Endothelial cell of umbilical vein (primary cell): ENCODE measurements at regions not wholly inside any gene's neighbourhood (a gene's known extent, or its start where the extent isn't known, plus 50 kb on each side); places are given as distances from the start of the nearest gene placed in this dataset.

ENCODE experiments used
- BruUV-seq: library from RNA; stranded (reverse); fragments of 400-500 nt; replicated peaks from 2 replicates; lab custom pipeline; 2021; lab: Mats Ljungman, UMichigan
- CTCF ChIA-PET: fragments of 300-600, 350-600 bp; sonication (Branson Sonifier 250); formaldehyde crosslinking; loops from one replicate; lab custom pipeline; 2021; ENCODE audit warnings: antibody characterized with exemption, inconsistent platforms; lab: Charles Lee
- POLR2A ChIA-PET: fragments of 300-600, 350-600 bp; sonication (Branson Sonifier 250); formaldehyde crosslinking; loops from one replicate; lab custom pipeline; 2021; ENCODE audit warnings: antibody characterized with exemption, inconsistent platforms; lab: Charles Lee
- DNase-seq: peaks from one replicate; pipeline ENCODE4 v3.0.0-alpha.2; 2011; ENCODE audit warnings: low read depth, low spot score
- FAIRE-seq: peaks from 2 replicates; lab custom pipeline; 2011; peaks lifted over from hg19 to GRCh38; lab: Jason Lieb, UNC
- H2AFZ ChIP-seq: 2 replicates; pipeline ENCODE4 v1.6.0; 2012; ENCODE audit warnings: low read depth, low read length, control low read depth, inconsistent platforms
- H3K27ac ChIP-seq: 2 replicates; pipeline ENCODE4 v1.5.1; 2011; ENCODE audit warnings: low read depth, mild to moderate bottlenecking, control low read depth, low read length, moderate library complexity; ENCODE audit not compliant: insufficient read depth
- H3K27me3 ChIP-seq, 2 experiments: 2 replicates each; pipeline versions ENCODE4 v1.6.0 to v1.6.1; 2011; ENCODE audit warnings: low read length in 2 of 2, mixed read lengths in 1 of 2; ENCODE audit not compliant: control insufficient read depth in 2 of 2, insufficient read depth in 2 of 2
- H3K36me3 ChIP-seq, 2 experiments: 2 replicates in 1 of 2; 3 replicates in 1 of 2; pipeline ENCODE4 v1.5.1; 2011; ENCODE audit warnings: low read length in 2 of 2, mild to moderate bottlenecking in 1 of 2, moderate library complexity in 1 of 2; ENCODE audit not compliant: control insufficient read depth in 2 of 2, insufficient read depth in 2 of 2; ENCODE audit errors: extremely low read depth in 1 of 2
- H3K4me1 ChIP-seq: 3 replicates; pipeline ENCODE4 v1.5.1; 2011; ENCODE audit warnings: mild to moderate bottlenecking, low read length; ENCODE audit not compliant: control insufficient read depth, insufficient read depth; ENCODE audit errors: extremely low read depth
- H3K4me2 ChIP-seq: 2 replicates; pipeline ENCODE4 v1.6.1; 2011; ENCODE audit warnings: low read length, control low read depth, mixed read lengths; ENCODE audit not compliant: insufficient read depth
- H3K4me3 ChIP-seq, 3 experiments: fragments of 200-600 bp in 1 of 3; sonication (generic), shearing (Covaris generic) in 1 of 3; replicated peaks in 1 of 3; 2 replicates each; pipeline ENCODE4 v1.5.1; 2011 to 2016; ENCODE audit warnings: control low read depth in 3 of 3, low read length in 3 of 3, mild to moderate bottlenecking in 2 of 3, inconsistent platforms in 1 of 3, low read depth in 1 of 3, moderate library complexity in 1 of 3; ENCODE audit not compliant: insufficient read depth in 1 of 3
- H3K79me2 ChIP-seq: 2 replicates; pipeline ENCODE4 v1.6.0; 2012; ENCODE audit warnings: low read length, inconsistent platforms; ENCODE audit not compliant: control insufficient read depth, insufficient read depth
- H3K9ac ChIP-seq: replicated peaks from 2 replicates; pipeline ENCODE3; 2011; ENCODE audit warnings: low read length, control low read depth; ENCODE audit not compliant: insufficient read depth; ENCODE audit errors: extremely low read depth
- H3K9me1 ChIP-seq: replicated peaks from 3 replicates; pipeline ENCODE4 v1.6.0; 2011; ENCODE audit warnings: mild to moderate bottlenecking, low read length; ENCODE audit not compliant: control insufficient read depth, insufficient read depth; ENCODE audit errors: extremely low read depth
- H3K9me3 ChIP-seq: replicated peaks from 2 replicates; pipeline ENCODE4 v1.5.1; 2012; ENCODE audit warnings: low read length, inconsistent platforms; ENCODE audit not compliant: control insufficient read depth, insufficient read depth
- H4K20me1 ChIP-seq: replicated peaks from 2 replicates; pipeline ENCODE3; 2011; ENCODE audit warnings: mild to moderate bottlenecking, low read length; ENCODE audit not compliant: control insufficient read depth, insufficient read depth; ENCODE audit errors: extremely low read depth
- EZH2 ChIP-seq: IDR thresholded peaks from 2 replicates; pipeline ENCODE4 v1.6.1; 2012; ENCODE audit warnings: borderline replicate concordance, low read depth, mild to moderate bottlenecking, moderate library complexity, low read length, inconsistent platforms; ENCODE audit not compliant: severe bottlenecking
- FOS ChIP-seq: IDR thresholded peaks from 2 replicates; pipeline ENCODE4 v1.6.1; 2011; ENCODE audit warnings: mild to moderate bottlenecking, low read length, moderate library complexity, borderline replicate concordance; ENCODE audit not compliant: insufficient read depth
- GATA2 ChIP-seq: IDR thresholded peaks from 2 replicates; pipeline ENCODE4 v1.7.0; 2011; ENCODE audit warnings: low read depth, mild to moderate bottlenecking, moderate library complexity, mixed read lengths, low read length; ENCODE audit not compliant: insufficient read length, insufficient read depth
- JUN ChIP-seq: IDR thresholded peaks from 2 replicates; pipeline ENCODE4 v1.6.1; 2011; ENCODE audit warnings: borderline replicate concordance, low read depth; ENCODE audit not compliant: insufficient read length, insufficient read depth
- MYC ChIP-seq: IDR thresholded peaks from one replicate; pipeline ENCODE4 v1.6.1; 2011; ENCODE audit warnings: mild to moderate bottlenecking, low read depth, low read length
- POLR2A ChIP-seq: IDR thresholded peaks from 2 replicates; pipeline ENCODE4 v1.6.1; 2012; ENCODE audit warnings: low read depth, mild to moderate bottlenecking, control low read depth, low read length
- POLR2AphosphoS5 ChIP-seq: IDR thresholded peaks from 2 replicates; pipeline ENCODE4 v1.6.1; 2012; ENCODE audit warnings: low read depth, mild to moderate bottlenecking, control low read depth, low read length, moderate library complexity; ENCODE audit not compliant: insufficient read depth
- dilution Hi-C: fragments of 300-500 bp; cut with MboI; formaldehyde crosslinking; loops from one replicate; pipeline ENCODE4 v1.15.0; 2019; ENCODE audit warnings: low sequenced_read_pairs; ENCODE audit not compliant: extremely low pct_ligation_motif_present
- intact Hi-C: fragments of 100-400 bp; cut with micrococcal nuclease; formaldehyde crosslinking; loops from one replicate; pipeline ENCODE4 v1.10.0; 2022
- TF ChIP-seq, protein P1 (sequence below): IDR thresholded peaks from 2 replicates; pipeline ENCODE4 v1.6.1; 2011; ENCODE audit not compliant: insufficient read depth, insufficient read length
- TF ChIP-seq, protein P2 (sequence below), 2 donors: IDR thresholded peaks; 1 replicate in 1 of 2; 2 replicates in 1 of 2; pipeline ENCODE4 v1.5.1; 2011; ENCODE audit warnings: low read length in 2 of 2, mild to moderate bottlenecking in 2 of 2, moderate library complexity in 2 of 2, control low read depth in 1 of 2, inconsistent platforms in 1 of 2, low read depth in 1 of 2; ENCODE audit not compliant: insufficient read depth in 1 of 2; ENCODE audit errors: extremely low read depth in 1 of 2

DNA sequence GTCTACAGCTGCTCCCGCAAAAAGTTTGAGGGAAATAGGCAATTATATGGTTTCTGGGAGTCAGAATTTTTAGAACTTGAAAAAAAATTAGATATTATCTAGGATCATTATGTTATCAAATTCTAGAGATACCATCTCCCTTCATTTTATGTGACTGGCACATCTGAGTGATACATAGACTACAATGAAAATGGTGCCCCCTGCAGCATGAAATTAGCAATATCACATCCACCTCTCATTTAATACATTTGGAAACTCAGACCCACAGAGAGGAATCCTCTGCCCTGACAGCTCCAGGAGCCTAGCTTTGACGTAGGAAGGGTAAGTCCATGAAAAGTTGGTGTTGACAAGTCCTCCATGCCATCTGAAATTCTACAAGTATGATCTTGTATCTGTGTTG lies 381.6 kb downstream of the SUCLG1 start:
- H3K27me3 ChIP-seq, result no peaks in the 10 kb centered on the region
- H3K4me2 ChIP-seq, result no peak overlapping the region
- no peak overlapping the region for H3K27ac ChIP-seq
- H3K9me1 ChIP-seq, result no peaks in the 10 kb centered on the region
- no peak overlapping the region for H2AFZ ChIP-seq
- intact Hi-C loops, result no loop called here
- H3K4me1 ChIP-seq, result no peaks in the 10 kb centered on the region
- peak; percentile 1 for DNase-seq
- POLR2A ChIA-PET, result no interaction called here
- no peak overlapping the region for H3K9ac ChIP-seq
- CTCF ChIA-PET, result no interaction called here
- no peaks in the 10 kb centered on the region for H3K36me3 ChIP-seq
- no peak for TF ChIP-seq POLR2AphosphoS5
- TF ChIP-seq FOS, result no peak
- TF ChIP-seq, protein P1, sequence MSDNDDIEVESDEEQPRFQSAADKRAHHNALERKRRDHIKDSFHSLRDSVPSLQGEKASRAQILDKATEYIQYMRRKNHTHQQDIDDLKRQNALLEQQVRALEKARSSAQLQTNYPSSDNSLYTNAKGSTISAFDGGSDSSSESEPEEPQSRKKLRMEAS, result no peak
- no peak for TF ChIP-seq GATA2
- TF ChIP-seq JUN, result no peak
- H3K79me2 ChIP-seq, result no peaks in the 10 kb centered on the region
- H4K20me1 ChIP-seq, result no peaks in the 10 kb centered on the region
- dilution Hi-C loops, result no loop called here
- BruUV-seq, result no TSS peak
- FAIRE-seq, result no peak
- no peaks in the 10 kb centered on the region for H3K9me3 ChIP-seq
- H3K4me3 ChIP-seq, result no peak overlapping the region

DNA sequence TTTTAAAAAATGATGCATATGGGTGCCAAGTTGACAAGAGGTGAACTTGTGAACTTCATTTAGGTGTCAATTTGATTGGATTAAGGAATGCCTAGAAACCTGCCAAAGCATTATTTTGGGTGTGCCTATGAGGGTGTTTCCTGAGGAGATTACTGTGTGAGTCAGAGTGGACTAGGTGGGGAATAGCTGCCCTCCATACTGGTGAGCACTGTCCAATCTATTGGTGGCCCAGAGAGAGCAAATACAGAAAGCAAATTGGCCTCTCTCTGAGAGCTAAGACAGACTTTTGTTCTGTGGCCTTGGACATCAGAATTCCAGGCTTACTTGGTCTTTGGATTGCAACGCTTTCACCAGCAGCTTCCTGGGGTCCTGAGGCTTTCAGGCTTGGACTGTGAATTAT lies 388.0 kb downstream of the SUCLG1 start:
- Histone ChIP-seq H3K4me1 (no peaks in the 10 kb centered on the region), H4K20me1 (no peaks in the 10 kb centered on the region), H2AFZ (no peak overlapping the region), H3K9me1 (no peaks in the 10 kb centered on the region), H3K9me3 (no peaks in the 10 kb centered on the region), H3K27me3 (no peaks in the 10 kb centered on the region), H3K79me2 (no peaks in the 10 kb centered on the region), H3K36me3 (no peaks in the 10 kb centered on the region), H3K27ac (no peak overlapping the region), H3K9ac (no peak overlapping the region), H3K4me3 (no peak overlapping the region), H3K4me2 (no peak overlapping the region)
- FAIRE-seq, result no peak
- TF ChIP-seq MYC (no peak), FOS (no peak), POLR2AphosphoS5 (no peak), POLR2A (no peak), GATA2 (no peak), JUN (no peak), EZH2 (no peak)
- TF ChIP-seq, protein P1, result no peak
- TF ChIP-seq, protein P2, sequence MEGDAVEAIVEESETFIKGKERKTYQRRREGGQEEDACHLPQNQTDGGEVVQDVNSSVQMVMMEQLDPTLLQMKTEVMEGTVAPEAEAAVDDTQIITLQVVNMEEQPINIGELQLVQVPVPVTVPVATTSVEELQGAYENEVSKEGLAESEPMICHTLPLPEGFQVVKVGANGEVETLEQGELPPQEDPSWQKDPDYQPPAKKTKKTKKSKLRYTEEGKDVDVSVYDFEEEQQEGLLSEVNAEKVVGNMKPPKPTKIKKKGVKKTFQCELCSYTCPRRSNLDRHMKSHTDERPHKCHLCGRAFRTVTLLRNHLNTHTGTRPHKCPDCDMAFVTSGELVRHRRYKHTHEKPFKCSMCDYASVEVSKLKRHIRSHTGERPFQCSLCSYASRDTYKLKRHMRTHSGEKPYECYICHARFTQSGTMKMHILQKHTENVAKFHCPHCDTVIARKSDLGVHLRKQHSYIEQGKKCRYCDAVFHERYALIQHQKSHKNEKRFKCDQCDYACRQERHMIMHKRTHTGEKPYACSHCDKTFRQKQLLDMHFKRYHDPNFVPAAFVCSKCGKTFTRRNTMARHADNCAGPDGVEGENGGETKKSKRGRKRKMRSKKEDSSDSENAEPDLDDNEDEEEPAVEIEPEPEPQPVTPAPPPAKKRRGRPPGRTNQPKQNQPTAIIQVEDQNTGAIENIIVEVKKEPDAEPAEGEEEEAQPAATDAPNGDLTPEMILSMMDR (IDR thresholded peaks at IDR 0.05; ENCODE audit: extremely low read depth in 1 of 2, insufficient read depth in 1 of 2, low read depth in 1 of 2, low read length in 2 of 2), result no peak
- DNase-seq, result no peak
- intact Hi-C loops, result no loop called here
- POLR2A ChIA-PET, result no interaction called here
- dilution Hi-C loops, result no loop called here
- no TSS peak for BruUV-seq
- CTCF ChIA-PET, result no interaction called here
